ENCODE measurements at regions not wholly inside any gene's neighbourhood (a gene's known extent, or its start where the extent isn't known, plus 50 kb on each side); places are given as distances from the start of the nearest gene placed in this dataset.

DNA sequence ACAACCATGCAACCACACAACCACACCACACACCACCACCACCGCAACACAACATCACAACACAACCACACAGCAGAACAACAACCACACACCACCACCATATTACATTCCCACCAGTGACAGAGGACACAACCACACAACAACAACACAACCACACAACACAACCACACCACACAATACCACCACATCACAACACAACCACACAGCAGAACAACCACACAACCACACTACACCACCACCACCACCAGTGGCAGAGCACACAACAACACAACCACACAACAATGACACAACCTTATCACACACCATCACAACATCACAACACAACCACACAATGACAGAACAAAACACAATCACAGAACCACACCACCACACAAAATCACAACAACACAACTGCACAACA, 313.0 kb upstream of the MYT1L start:
- WGBS, 5 donors = 70 to 100% (median 94%) methylated on average over 1 of the region's 1 CpG
- intact Hi-C loops (cut with DNase I; ENCODE audit: low total_unique reads) = no loop called here
- H3K27me3 ChIP-seq (replicated peaks in 1 of 7) = peaks cover 0 to 48% (median 0%) of the 10 kb centered on the region in 7 donors
- no peak overlapping the region for H3K27ac ChIP-seq
- TF ChIP-seq, protein P1, sequence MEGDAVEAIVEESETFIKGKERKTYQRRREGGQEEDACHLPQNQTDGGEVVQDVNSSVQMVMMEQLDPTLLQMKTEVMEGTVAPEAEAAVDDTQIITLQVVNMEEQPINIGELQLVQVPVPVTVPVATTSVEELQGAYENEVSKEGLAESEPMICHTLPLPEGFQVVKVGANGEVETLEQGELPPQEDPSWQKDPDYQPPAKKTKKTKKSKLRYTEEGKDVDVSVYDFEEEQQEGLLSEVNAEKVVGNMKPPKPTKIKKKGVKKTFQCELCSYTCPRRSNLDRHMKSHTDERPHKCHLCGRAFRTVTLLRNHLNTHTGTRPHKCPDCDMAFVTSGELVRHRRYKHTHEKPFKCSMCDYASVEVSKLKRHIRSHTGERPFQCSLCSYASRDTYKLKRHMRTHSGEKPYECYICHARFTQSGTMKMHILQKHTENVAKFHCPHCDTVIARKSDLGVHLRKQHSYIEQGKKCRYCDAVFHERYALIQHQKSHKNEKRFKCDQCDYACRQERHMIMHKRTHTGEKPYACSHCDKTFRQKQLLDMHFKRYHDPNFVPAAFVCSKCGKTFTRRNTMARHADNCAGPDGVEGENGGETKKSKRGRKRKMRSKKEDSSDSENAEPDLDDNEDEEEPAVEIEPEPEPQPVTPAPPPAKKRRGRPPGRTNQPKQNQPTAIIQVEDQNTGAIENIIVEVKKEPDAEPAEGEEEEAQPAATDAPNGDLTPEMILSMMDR (IDR thresholded peaks at IDR 0.05 in 8 of 11, conservative IDR thresholded peaks at IDR 0.05 in 3 of 11) = no peak
- TF ChIP-seq POLR2AphosphoS5 (IDR thresholded peaks at IDR 0.05) = no peak
- TF ChIP-seq POLR2A (IDR thresholded peaks at IDR 0.05) = no peak
- no peaks in the 10 kb centered on the region for H3K4me1 ChIP-seq
- H3K36me3 ChIP-seq = no peaks in the 10 kb centered on the region
- peaks cover 0 to 8% (median 0%) of the 10 kb centered on the region in 8 donors for H3K9me3 ChIP-seq
- no peak overlapping the region for H3K4me3 ChIP-seq
- DNase-seq = no peak

DNA sequence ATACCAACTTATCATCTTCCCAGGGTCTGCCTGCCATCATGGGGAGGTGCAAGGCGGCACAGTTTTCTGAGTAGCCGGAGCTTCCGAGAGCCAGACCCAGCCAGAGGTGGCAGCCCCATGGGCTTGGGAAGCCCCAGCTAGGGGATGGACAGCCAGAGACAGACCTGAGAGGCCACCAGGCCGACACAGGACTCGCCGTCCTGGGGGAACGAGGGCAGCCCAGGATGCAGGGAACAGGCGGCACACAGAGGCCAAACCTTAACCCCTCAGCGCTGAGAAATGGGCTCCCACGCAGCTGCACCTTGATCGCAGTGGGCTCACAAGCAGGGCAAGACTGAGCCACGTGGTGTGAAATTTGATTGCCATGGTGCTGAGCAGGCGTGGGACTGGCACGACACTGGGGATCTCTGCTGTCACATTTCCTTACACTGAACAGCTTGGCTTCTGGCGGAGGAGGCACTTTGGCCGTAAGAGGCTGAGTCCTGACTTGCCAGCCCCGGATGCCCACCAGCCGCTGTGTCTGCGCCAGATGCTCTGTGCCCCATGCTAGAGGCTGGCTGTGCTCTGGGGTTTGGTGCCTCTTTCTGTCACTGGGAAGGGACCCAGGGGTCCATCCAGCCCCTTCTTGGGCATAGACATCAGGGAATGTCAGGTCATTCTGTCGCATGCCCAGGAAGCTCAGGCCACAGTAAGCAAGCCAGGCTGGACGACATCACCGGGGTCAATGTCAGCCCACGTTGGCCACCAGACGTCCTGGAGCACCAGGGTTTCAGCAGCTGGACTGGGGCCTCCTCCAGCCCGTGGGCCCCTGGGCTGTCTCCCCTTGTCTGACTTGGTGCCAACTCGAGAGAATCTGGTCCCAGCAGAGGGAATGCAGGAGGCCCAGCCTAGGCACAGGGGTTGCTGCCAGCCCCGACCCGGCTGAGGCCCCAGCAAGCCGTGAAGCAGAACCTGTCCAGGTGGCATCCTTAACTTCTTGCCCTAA, 312.1 kb upstream of the MYT1L start:
- H3K27me3 ChIP-seq (replicated peaks in 1 of 7) = peaks cover 0 to 40% (median 0%) of the 10 kb centered on the region in 7 donors
- H3K4me3 ChIP-seq = no peak overlapping the region
- H3K27ac ChIP-seq = no peak overlapping the region
- no peaks in the 10 kb centered on the region for H3K4me1 ChIP-seq
- TF ChIP-seq, protein P1 (IDR thresholded peaks at IDR 0.05 in 8 of 11, conservative IDR thresholded peaks at IDR 0.05 in 3 of 11) = no peak
- TF ChIP-seq POLR2AphosphoS5 (IDR thresholded peaks at IDR 0.05) (no peak), POLR2A (IDR thresholded peaks at IDR 0.05) (no peak)
- H3K36me3 ChIP-seq = no peaks in the 10 kb centered on the region
- intact Hi-C loops (cut with DNase I; ENCODE audit: low total_unique reads) = no loop called here
- H3K9me3 ChIP-seq = peaks cover 0 to 8% (median 0%) of the 10 kb centered on the region in 8 donors
- DNase-seq = no peak
- 85 to 95% (median 89%) methylated on average over 26 to 29 of the region's 29 CpGs for WGBS, 5 donors

DNA sequence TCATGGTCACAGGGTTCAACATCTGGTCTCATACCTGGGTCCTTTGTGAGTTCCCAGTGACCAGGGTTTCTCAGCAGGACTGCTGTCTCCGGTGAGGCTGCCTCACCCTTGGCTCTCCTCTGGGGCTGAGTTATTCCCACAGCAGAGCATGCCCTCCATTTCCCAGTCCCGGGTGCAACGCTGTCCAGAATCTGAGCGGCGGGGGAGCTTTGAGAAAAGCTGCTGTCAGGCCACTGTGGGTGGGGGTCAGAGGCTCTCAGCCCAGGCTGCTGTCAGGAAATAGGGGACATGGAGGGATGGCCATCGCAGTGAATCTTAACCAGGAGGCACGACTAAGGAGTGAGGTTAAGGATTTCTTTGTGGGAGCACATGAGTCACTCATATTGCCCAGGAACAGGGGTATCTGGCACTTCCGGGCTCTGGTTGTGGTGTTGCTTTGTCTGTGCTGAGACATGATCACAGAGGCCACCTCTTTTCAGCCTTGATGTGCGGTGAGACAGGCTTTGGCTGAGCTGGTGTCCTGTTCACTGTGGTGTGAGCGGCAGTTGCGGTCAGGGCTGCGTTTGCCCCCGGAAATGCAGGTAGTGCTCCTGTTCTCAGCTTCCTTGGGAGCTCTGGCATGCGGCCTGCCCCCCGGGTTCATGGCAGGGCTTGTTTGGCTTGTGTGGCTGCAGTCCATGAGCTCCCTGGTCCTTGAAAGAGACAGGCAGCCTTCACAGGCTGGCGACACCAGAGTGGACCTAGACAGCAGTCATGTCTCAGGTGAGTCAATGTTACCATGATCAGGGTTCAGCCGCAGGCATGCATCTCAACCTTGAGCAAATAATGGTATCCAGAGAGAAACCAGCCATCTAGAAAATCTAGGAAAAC, 310.7 kb upstream of the MYT1L start:
- H3K36me3 ChIP-seq = no peaks in the 10 kb centered on the region
- no peaks in the 10 kb centered on the region for H3K4me1 ChIP-seq
- no peak overlapping the region for H3K4me3 ChIP-seq
- peaks cover 0 to 39% (median 0%) of the 10 kb centered on the region in 7 donors for H3K27me3 ChIP-seq (replicated peaks in 1 of 7)
- DNase-seq = no peak
- no peak for TF ChIP-seq POLR2A (IDR thresholded peaks at IDR 0.05)
- TF ChIP-seq, protein P1 (IDR thresholded peaks at IDR 0.05 in 8 of 11, conservative IDR thresholded peaks at IDR 0.05 in 3 of 11) = no peak
- no peak for TF ChIP-seq POLR2AphosphoS5 (IDR thresholded peaks at IDR 0.05)
- 82 to 91% (median 83%) methylated on average over 10 to 17 of the region's 17 CpGs for WGBS, 5 donors
- no peaks in the 10 kb centered on the region for H3K9me3 ChIP-seq
- intact Hi-C loops (cut with DNase I; ENCODE audit: low total_unique reads) = no loop called here
- H3K27ac ChIP-seq = no peak overlapping the region

All from spleen (tissue), 11 donors.